Activated naive CD4-positive, alpha-beta T cell treated with Interleukin-2 at 50 U/mL for 16 hours (primary cell): ENCODE measurements at regions not wholly inside any gene's neighbourhood (a gene's known extent, or its start where the extent isn't known, plus 50 kb on each side); places are given as distances from the start of the nearest gene placed in this dataset.

ENCODE experiments used
- DNase-seq: peaks from one replicate; pipeline ENCODE4 v3.0.0-alpha.2; 2020

DNA sequence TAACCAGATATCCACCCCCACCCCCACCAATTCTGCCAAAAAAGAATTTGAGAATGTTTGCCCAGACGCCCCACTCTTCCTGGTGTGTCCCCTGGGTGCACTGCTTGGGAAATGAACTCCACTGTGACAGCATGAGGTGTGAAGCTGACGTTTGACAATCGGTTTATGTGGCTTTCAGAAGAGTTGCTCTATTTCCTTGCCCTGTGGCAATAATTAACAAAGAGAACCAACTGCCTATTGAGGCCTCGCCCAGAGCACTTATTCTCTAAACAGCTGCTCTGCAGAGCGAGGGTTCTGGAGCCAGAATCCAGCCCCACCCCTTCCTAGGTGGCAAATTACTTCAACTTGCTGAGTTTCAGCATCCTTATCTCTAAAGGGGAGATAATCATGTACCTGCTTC is 115.8 kb upstream of the SIX3 start:
- DNase-seq, result no peak

DNA sequence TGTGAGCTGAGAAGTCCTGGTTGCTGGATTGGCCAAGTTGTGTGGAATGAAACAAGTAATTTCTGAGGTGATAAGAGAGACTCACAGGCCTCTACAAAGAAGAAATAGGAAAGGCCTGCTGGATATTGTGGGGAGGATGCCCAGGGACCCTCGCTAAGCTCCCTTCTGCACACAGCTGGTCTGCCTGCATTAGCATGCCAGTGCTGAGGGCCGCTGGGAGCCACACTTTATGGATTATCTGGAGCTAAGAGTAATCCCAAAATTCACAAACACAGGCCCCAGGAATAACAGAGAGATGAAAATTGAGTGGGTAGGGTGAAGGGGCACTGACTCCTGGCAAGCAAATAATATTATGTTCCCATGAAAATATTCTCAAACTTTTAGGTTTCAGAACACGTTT is 114.9 kb upstream of the SIX3 start:
- no peak for DNase-seq

DNA sequence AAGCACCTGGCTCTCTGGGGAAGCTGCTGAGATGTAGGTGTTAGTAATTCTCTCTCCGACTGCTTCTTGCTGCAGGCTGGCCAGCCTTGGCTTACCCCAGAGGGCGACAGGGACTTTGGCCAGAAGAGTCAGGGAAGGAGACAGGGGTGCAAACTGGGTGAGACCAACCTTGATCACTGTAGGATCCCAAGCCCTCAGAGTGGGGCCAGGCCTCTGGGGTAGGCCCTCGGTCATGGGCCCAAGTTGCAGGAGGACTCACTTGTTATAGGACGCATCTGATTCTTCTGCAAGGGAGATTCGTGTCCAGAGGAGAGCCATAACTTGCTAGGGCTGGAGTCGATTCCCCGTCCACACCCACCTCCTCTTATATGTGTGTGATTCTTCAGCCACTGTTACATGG is 111.7 kb upstream of the SIX3 start:
- DNase-seq, result no peak

DNA sequence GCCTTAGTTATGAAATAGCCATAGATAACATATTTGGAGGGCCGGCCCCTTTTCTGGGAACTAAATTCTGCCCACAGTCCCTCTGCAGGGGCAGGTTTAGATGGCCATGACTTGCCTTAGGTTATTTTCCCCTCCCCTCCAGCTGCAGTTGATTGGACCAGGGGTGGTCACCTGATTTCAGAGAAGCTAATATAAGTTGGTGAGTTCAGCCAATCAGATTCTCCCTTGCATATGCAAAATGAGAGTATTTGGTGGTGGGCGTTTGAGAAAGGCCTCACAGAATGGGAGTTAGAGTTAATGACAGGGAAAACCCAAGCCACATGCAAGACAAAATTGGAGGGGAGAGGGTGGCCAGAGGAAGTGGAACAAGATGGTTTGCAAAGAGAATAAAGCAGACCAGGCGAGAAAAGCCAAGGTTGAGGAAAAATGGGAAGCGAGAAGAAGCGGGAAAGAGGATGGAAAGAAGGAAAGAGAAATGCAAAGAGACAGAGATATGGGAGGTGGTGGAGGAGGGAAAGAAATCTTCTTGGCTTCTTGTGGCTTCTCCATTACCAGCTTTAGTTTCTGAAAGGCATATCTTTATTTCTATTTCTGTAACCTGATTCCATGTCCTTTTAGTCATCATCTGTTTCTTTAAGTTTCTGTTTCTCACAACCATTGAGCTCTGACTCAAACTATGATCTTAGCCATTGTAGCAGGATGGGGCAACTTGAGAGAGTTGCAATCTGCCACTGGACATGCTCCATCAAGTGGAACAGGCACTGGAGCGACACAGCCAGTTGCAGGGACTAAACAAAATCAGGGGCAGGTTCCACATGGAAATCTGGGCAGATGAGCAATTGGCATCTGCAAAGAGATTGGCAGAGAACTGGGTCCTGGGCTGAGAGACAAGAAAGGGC is 108.1 kb upstream of the SIX3 start:
- no peak for DNase-seq

DNA sequence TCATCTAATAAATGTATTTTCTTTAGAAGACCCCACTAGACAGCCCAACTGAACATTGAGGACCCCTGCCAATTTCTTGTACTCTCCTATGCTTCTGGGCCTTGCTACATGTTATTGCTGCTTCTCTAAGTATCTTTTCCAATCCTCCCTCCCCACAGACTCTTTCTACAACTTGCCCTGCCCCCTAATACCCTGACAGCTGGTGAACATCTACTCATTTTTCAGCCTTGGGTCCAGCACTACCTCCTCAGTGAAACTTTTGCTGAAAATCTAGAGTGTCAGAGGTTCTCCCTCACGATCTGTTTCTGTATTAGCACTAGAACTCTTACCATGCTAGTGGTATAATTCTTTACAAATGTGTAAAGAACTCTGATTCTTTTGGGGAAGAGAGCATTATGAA is 106.8 kb upstream of the SIX3 start:
- no peak for DNase-seq

DNA sequence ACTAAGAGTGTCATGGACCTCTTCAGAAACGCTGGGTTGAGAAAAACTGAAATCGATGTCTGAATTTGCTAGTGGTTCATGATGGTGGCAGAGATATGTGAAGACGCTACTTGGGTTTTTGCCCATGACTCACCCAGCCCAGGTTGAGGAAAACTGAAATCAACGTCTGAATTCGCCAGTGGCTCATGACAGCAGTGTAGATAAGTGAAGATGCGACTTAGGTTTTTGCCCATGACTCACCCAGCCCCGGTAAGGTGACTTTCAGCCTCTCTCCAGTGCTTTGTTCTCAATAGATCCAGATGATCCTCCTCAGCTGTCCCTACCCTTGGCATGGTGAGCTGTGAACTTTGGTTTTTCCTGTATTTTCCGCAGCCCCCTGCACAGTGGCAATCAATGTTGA is 105.3 kb upstream of the SIX3 start:
- peak; percentile 41 for DNase-seq

DNA sequence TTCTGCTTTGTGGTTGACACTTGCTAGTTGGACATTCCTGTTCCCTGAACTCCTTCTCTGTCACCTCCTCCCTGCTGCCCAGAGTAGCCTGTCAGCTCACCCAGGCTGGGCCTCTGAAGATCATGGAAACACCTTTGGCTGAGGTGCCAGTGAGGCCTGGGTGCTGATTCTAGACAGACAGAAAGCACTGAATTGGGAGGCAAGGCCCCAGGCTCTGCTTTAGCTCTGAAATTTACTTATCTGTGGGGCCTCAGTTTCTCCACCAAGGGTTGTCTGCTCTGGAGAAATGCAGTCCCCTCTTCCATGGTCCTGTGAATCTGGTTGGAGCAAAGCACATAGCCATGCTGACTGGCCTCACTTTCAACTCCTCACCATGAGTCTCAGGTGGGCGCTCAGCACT is 104.6 kb upstream of the SIX3 start:
- DNase-seq, result no peak

DNA sequence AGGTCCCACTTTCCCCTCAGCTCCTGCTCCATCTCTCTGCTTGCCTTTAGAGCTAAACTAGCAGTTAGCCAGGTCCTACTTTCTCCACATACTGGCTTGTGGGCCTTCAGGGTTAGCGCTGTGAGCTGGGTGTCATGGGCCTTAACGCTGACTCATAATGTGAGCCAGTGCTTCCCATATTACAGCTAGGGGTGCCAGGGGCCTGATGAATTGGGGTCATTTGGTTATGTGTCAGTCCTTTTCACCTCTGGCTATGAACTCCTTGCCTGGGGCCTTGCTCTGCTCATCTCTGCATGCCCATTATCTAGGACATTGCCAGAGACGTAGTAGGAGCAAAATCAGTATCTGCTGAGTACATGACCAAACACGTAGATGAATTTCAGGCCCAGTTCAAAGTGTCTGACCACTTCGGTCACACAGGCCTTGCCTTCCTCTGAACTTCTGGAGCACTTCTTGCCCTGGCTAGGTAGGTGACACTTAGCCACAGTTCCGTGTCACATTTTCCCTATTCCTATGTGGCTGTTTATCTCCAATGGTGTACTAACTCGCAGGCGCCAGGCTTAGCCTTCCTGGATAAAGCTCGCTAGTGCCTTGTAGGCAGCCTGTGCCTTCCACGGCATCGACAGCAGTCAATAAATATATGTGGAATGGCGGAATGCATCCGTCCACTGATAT is 103.2 kb upstream of the SIX3 start:
- DNase-seq, result no peak

DNA sequence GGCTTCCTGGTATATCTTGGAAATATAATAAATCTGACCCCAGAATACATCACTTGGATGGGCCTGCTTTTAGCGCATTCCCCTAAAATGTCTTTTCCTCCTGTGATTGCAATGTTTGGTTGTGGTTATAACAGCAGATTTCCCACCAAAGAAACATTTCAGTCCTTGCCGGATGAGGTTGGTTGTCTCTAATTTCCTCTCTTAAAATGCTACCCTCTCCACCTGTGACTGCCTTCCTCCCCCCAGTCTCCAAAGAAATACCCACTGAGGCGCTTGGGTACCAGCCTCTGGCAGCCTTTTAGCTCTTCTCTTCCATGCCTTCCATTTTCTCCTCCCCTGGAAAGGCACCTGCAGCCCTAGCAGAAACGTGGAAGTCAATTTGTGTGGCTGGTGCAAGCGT is 102.1 kb upstream of the SIX3 start:
- no peak for DNase-seq

DNA sequence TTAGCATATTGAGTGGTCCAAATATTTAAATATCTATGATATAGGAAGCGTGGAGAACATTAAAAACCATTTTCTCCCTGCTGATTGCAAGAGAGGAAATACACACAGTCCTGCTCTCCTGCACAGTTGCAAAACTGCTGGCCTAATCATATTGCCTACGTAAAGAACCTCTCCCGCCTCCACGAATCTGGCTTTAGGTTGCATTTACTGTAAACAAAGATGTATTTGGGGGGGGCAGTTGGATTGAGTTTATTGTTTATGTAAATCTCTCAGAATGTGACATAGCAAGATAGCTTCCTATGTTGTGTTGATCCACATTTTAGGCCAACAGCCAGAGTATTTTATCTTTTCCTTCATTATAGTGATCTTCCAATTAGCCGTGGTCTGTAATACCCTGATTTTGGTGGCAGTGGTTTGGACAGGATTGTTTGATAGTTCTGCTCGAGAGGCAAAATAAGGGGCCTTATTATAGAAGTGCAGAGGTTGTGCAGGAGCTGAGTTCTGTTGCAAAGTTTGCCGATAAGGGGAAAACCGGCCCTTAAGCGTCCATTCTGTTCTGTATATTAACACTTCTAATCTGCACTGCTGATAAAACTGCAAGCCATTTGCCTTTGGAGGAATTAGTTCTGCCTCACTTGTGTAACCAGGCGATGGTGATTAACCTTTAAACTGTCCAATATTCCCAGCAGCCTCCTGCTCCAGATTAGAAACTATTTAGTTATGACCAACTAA is 101.6 kb upstream of the SIX3 start:
- DNase-seq, result no peak

DNA sequence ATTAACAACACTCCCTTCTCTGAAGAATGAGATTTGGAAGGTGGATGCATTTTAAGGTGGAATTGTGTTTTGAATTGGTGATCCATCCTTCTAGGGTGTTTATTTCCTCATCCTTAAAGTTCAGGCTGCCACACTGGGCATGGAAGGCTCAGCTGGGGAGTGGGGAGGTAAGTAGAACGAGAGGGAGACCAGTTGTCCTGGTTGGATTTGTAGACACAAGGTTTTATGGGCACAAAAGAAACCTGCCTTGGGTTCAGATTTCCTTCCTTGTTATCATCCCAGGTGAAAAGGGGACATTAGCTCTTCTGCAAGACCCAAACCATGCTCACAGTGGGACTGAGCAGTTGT is 101.0 kb upstream of the SIX3 start:
- no peak for DNase-seq

DNA sequence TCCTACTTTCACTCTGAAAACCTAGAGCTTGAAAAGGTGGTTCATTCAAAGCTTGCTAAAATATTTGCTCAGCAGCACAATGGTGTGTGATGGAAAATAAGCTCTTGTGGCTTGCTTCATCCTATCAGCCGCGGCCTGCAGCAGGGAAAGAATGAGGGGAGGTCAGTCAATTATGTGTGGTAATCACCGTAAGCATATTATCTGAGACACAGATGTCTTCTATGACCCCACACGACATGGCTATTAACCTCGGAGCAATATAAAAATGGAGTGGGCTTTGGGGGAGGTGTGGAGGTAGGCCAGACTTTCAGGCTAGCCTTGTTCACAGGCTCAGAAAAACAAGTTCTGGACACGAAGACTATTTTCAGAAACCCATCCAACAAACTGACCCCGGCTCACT is 98.4 kb upstream of the SIX3 start:
- DNase-seq, result no peak

DNA sequence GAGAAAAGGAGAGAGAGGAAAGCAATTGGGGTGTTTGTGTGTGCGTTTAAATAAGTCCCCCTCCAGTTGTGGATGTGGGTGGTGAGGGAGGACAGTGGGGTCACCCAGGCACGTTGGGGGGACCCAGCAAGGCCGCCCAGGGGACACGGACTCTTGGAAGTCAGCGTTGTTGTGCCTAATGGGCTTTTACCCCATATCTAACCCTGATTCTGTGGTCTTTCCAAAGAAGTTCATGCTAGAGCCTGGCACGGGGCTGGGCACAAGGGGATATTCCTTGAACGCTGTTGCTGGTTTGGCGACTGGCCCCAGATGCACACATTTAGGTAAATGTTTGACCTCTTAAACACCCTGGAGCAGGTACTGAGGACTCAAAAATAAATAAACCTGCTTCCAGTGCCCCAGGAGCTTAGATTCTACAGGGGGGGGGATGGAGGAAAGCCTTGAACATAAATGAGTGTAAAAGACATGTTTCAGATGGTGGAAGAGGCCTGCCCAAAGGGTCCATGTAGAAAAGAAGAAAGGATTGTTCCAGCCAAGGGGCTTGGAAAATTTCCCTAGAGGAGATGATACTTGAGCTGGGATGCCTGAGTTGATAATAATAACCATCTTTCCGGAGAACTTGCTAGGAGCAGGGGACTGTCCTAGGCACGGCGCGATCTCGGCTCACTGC is 97.7 kb upstream of the SIX3 start:
- no peak for DNase-seq

DNA sequence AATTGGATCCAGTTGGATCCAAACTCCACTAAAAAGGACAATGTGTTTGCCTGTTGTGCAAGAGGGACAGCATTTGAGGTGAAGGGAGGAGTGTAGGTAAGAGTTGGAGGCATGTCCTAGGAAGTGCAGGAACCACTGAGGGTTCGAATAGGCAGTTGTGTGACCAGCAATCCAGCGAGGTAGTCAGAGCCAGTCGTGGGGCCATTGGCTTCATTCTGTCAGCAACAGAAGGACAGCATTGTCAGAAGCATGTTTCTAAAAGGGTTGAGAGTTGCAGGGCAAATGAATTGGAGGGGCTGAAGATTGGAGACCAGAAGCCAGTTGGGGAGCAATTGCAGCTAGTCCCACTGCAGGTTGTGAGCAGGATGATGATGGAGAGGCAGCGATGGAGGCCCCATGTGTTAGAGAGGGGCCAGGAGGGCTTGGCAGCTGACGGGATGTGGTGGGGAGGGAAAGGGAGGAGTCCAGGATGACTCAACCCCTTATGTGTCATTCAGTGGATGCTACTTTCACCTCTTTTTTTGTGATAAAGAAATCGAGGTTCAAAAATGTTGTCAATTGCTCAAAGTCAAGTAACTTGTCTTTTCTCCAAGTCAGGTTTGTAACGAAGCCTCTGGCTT is 96.7 kb upstream of the SIX3 start:
- no peak for DNase-seq

DNA sequence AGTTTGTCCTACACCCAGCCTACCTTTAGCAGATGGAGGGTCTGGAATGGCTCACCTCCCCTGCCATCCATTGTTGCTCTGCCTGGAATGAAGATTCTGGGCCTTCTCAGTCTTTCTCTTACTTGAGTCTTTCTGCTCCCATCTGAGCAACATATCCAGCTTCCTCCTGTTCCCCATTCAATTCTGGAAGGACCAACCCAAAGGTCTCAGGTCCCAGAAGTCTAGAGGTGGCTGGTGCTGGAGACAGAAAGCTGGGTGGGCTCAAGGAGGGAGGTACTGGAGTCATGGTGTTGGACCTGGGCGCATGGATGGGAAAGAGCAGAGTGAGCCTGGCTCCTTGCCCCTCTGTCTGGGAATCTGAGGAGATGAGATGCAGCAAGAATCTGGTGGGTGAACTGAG is 93.5 kb upstream of the SIX3 start:
- DNase-seq, result no peak

DNA sequence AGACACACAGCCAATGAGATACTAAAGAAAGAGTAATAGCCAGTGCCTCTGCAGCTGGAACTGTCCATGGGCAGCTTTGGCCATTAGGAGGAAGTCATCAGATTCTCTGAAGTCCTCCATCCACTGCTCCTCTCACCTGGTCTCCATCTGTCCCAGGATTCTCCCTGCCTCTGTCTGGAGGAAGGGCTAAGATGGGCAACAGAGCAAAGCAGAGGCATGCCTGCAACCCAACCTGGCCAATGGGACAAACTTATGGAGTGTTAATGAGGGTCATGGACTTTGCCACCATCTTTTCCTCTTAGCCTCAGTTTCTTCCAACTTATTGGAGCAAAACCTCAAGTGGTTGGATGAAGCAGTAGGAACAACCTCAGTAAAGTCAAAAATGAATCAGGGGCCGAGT is 91.5 kb upstream of the SIX3 start:
- DNase-seq, result no peak

DNA sequence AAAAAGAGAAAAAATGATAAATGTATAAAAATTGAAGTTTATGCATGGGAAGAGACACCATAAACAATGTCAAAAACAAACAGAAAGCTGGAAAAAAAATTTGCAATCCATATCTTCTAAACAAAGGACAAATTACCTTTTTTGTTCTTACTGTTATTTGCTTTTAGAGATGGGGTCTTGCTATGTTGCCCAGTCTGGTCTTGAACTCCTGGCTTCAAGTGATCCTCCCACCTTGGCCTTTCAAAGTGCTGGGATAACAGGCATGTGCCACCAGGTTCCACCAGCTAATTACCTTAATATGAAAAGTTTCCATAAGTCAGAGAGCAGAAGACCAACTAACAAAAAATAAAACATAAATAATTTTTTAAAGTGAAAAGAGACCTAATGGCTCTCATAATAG is 90.0 kb upstream of the SIX3 start:
- no peak for DNase-seq

DNA sequence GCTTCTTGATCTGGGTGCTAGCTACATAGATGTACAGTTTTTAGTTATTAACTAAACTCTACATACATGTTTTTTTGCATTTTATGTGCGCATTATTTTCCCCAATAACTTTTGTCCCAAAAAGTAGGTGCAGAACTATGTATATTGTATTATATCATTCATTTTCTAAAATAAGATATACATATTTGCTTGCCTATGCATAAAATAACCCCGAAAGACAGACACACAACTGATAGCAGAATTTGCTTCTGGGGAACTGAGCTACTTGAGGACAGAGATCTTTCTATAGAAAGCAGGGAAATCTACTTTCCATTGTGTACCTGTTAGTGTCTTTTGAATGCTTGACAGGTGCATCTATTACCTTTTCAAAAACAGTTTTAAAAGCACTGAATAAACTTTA is 88.9 kb upstream of the SIX3 start:
- DNase-seq, result no peak

DNA sequence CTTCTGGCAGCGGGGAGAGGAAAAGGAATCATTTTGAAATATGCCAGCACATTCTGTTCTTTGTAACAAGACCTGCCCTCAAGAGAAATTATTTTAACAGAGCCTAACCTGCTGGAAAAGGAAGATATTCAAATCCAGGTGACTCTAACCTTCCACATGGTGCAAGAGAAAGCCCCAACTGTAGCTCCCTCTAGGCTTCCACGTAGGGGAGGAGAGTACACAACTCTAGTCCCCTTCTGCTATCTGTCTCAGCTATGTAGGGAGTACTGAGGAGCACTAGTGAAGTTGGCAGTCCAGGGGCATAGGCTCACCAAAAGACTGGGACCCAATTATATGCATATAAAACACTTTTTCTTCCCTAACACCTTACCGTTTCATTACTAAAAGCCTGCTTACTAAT is 82.2 kb upstream of the SIX3 start:
- no peak for DNase-seq

DNA sequence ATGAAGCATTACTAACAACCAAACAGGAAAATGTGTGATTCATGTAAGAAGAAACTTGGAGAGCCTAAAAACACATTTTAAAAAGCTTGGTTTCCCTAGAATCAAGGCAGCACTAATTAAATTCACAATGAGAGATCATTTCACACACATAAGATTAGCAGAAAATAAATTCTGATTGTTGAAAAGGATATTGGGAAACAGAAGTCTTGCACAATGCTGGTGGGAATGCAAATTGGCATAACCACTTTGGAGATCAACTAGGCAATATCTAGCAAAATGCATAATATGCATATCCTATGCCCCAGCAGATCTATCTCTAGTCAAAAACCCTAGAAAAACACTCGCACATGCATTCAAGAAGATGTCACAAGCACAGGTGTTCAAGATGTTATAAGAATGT is 75.3 kb upstream of the SIX3 start:
- DNase-seq, result no peak

DNA sequence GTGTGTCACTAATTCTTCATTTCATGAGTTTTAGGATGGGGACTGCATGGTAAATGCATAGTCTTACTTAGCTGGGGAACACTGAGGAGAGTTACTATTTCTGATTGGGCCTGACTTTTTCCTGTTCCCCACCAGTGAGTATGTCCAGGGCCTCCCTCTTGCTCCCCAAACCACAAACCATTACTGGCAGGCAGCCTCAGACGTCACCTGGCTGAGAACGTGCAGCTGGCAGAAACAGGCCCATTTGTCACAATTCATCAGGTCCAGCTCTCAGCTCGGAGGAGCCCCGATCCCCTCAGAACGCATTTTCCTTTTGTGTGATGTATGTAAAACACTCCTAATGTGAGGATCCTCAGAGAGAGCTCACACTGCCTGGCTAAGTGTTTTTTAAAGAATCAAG is 71.7 kb upstream of the SIX3 start:
- DNase-seq, result no peak

DNA sequence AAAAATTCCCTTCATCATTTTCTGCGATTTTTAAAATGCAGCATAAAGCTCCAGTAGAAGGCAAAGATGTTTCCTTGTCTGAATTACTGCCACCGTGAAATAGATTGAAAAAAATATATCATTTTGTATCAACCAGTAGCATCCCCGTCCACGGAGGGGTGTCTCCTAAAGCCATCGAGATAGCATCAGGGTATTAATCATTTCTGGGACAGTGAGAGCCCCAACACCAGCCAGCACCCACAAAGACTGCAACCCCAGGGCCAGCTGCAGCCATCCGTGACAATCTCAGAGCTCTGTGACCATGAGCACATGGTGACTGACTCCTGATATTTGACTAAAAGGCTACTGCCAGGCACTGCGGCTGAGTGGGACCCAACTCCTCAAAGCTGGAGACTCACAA is 64.1 kb upstream of the SIX3 start:
- DNase-seq, result no peak
